GM21423 (cell line): ENCODE measurements at regions not wholly inside any gene's neighbourhood (a gene's known extent, or its start where the extent isn't known, plus 50 kb on each side); places are given as distances from the start of the nearest gene placed in this dataset.
"Not testable (repeated sequence)": the region's sequence is repeated elsewhere in the genome, so short reads cannot be mapped to it uniquely, and the experiment has no call there.

Experiments
- ATAC-seq: cut with Tn5 transposase; IDR thresholded peaks from one replicate; pipeline ENCODE4 v1.9.1; 2021; ENCODE audit warnings: mild to moderate bottlenecking, moderate library complexity; ENCODE audit not compliant: unreplicated experiment

DNA sequence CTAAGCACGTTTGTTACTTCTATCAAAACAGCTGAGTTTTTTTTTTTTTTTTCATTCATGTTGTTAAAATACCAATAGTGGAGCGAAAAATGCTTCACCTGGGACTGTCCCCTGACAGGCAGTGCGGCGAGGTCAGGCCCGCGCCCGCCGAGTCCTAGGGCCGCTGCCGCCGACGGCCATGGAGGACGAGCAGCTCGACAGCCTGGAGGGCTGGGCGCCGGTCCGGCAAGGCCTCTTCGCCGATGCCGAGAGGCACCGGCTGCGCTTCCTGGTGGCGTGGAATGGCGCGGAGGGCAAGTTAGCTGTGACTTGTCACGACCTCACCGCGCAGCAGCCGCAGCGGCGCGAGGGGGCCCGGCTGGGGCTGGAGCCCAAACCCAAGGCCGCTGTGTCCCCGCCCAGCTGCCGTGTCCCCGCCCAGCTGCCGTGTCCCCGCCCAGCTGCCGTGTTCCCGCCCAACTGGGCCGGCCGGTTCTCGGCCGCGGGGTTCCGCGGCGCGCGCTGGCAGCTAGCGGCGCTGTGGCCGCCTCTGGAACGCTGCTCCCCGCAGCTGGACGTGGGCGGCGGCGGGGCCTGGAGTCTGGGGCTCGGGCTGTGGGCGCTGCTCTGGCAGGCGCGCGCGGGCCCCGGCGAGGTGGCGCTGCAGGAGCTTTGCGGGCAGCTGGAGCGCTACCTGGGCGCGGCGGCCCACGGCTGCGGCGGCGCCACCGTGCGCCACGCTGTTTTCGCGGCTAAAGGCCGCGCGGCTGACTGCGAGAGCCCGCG lies 56.7 kb upstream of the GOLGA8R start:
- ATAC-seq, result peak; percentile 70

DNA sequence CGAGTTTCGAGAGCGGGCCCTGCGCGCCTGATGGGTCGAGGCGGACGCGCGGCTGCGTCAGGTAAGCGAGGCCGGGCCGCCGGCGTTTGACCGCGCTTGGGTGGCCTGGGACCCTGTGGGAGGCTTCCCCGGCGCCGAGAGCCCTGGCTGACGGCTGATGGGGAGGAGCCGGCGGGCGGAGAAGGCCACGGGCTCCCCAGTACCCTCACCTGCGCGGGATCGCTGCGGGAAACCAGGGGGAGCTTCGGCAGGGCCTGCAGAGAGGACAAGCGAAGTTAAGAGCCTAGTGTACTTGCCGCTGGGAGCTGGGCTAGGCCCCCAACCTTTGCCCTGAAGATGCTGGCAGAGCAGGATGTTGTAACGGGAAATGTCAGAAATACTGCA lies 57.3 kb upstream of the GOLGA8R start:
- not testable (repeated sequence) for ATAC-seq

DNA sequence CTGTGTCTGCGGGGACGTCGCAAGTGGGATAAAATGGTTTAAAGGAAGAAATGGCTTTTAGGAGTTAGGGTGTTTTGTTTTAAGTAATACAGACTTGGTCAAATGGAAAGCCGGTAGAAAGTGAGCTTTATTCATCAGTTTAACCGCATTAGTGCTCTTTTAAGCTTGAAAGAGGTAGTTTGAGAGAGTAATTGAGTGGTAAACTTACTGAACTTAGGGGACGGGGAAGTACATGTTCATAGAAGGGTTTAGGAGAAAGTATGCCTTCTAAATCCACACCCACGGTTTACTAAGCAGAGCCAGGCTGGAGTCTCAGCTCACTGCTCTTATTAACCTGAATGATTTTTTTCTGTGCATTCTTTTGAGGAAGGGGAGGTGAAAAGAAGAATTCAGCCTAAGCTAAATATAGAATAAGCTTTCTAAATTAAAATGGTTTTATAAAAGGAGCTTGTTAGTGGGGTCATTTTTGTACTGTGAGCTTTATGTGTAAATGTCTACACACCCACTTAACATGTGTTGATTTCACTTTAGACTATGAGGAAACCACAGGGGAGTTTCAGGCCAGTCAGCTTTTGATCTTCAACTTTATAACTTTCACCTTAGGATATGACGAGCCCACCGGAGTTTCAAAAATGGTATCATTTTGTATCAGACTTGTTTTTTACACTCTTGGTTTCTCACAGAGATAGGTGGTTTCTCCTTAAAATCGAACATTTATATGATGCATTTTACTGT lies 57.9 kb upstream of the GOLGA8R start:
- not testable (repeated sequence) for ATAC-seq

DNA sequence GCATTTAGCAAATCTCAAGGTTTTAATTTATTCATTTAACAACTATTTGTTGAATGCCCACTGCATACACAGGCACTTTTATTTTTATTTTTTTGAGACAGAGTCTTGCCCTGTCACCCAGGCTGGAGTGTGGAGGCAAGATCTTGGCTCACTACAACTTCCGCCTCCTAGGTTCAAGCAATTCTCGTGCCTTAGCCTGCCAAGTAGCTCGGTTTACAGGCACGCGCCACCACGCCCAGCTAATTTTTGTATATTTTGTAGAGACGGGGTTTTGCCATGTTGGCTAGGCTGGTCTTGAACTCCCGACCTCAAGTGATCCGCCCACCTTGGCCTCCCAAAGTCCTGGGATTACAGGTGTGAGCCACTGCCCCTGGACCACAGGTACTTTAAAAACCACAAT lies 67.0 kb upstream of the GOLGA8Q start:
- ATAC-seq, result not testable (repeated sequence)

DNA sequence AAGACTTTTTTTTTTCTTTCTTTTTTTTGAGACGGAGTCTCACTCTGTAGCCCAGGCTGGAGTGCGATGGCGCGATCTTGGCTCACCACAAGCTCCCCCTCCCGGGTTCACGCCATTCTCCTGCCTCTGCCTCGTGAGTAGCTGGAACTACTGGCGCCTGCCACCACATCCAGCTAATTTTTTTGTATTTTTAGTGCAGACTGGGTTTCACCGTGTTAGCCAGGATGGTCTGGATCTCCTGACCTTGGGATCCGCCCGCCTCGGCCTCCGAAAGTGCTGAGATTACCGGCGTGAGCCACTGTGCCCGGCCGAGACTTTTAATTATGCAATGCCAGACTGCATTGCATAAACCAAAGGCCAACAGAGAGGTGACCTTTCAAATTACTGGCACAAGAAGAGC lies 62.6 kb upstream of the GOLGA8Q start:
- ATAC-seq, result not testable (repeated sequence)

DNA sequence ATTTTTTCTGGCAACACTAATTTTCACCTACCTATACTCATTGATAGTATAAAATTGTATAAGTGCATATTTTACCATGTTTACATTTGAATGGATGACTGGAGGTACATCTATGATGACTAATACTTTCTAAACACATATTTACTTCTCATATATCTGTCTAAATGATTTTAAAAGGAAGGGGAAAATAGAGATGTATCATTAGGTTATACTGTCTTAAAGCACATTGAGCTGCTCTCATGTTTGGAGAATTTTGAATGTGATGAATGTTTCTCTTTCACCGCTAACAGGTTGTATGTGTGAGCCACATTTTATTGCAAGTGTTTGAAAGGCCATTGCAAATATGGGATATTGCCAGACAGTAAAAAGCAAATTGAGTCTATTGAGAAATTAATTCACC lies 61.5 kb upstream of the GOLGA8Q start:
- ATAC-seq, result not testable (repeated sequence)

DNA sequence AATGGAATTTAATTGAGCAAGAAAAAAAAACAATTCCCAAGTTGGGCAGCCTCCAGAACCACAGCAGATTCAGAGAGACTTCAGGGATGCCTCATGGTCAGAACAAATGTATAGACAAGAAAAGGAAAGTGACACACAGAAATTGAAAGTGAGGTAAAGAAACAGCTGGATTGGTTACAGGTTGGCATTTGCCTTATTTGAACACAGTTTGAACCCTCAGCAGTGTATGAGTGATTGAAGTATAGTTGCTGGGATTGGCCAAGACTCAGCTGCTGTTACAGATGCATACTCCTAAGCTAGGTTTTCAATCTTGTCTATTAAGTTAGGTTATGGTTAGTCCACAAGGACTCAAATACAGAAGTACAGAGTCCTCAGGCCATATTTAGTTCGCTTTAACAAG lies 57.9 kb upstream of the GOLGA8Q start:
- ATAC-seq, result not testable (repeated sequence)

DNA sequence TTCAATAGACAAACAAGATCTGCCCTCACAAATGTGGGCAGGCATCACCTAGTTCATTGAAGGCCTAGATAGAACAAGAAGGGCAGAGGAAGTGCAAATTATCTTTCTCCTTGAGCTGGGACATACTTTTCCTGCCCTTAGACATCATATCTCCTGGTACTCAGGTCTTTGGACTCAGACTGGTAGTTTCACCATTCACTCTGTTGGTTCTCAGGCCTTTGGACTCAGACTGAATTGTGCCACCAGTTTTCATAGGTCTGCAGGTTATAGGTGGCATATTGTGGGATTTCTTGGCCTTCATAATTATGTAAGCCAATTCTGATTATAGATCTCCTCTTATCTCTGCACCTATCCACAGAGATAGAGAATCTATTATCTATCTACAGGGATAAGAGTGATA lies 54.6 kb upstream of the GOLGA8Q start:
- not testable (repeated sequence) for ATAC-seq

DNA sequence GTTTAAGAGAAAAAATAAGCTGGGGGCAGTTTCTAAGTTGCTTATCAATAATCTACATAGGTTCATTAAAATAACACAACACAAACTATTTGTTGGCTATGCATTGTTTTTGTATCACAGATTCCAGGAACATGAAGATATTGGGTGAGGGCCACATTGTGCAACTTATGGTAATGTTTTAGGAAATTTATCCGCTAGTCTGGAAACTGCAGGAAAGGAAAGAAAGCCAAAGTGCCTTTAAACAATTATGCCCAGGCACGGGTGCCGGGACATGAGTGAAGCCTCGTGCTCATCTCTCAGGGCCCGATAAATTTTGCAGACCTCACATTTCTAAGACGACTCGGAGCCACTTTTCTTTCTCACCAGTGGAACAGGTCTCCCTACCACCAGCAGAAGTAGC lies 52.6 kb upstream of the GOLGA8Q start:
- ATAC-seq, result not testable (repeated sequence)

DNA sequence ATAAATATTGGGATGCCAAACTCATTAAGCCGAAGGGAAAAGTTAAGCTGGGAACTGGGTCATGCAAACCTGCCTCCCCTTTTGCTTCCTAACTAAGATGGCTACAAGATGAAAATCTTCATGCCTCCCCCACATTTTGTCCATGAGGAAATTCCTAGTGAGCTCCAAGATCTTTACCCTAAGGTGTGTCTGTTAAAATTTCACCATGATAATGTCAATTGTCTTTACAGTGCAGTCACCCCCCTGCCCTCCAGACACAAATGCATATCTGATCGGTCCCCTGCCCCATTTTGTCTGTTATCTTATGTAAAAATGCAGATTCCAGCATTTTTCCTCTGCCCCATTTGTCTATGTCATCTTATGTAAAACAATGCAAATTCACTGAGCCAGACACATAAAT lies 51.3 kb upstream of the GOLGA8Q start:
- ATAC-seq, result not testable (repeated sequence)
